ENCODE measurements at regions not wholly inside any gene's neighbourhood (a gene's known extent, or its start where the extent isn't known, plus 50 kb on each side); places are given as distances from the start of the nearest gene placed in this dataset.

GRCh38 chr13:47186471-47186870 lies 289.6 kb upstream of the HTR2A start:
- no peak overlapping the region for H3K27ac Mint-ChIP-seq

DNA sequence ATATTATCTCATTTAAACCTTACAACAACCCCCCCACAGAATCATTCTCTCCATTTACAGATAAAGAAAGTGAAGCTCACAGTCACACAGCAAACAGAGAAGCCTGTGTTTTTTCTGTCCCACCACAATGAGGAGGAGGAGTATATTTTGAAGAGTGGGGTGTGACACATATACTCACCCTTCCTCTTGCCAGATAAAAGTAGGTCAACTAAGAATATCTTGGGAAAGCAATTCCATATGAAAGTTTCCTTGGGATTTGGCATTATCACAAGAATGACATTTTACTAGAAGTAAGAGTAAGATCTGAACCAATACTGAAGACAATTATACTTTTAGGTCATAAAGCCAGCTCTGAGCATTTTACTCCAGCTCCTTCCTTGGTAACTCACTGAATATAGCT lies 287.5 kb upstream of the HTR2A start:
- Histone ChIP-seq H3K36me3 (replicated peaks in 1 of 2; ENCODE audit: control extremely low read depth in 1 of 2, control insufficient read depth in 1 of 2, extremely low read depth in 1 of 2, insufficient read depth in 2 of 2, low read length in 1 of 2) (no peaks in the 10 kb centered on the region), H2AFZ (ENCODE audit: insufficient read depth, low read depth, low read length, poor library complexity, severe bottlenecking) (no peak overlapping the region), H3K4me2 (replicated peaks; ENCODE audit: low read depth, low read length, poor library complexity, severe bottlenecking) (no peak overlapping the region), H3K79me2 (ENCODE audit: control insufficient read depth, insufficient read depth, low read length) (no peaks in the 10 kb centered on the region), H4K20me1 (ENCODE audit: control insufficient read depth, insufficient read depth, low read length, poor library complexity, severe bottlenecking) (no peaks in the 10 kb centered on the region), H3K27ac (ENCODE audit: low read length in 2 of 2) (no peak overlapping the region), H3K9ac (ENCODE audit: low read length) (no peak overlapping the region), H3K27me3 (replicated peaks in 1 of 4; ENCODE audit: control extremely low read depth in 1 of 4, control insufficient read depth in 3 of 4, insufficient read depth in 4 of 4, low read length in 3 of 4) (peaks cover 0 to 10% (median 0%) of the 10 kb centered on the region in 4 experiments), H3K9me3 (ENCODE audit: control extremely low read depth in 1 of 3, control insufficient read depth in 2 of 3, insufficient read depth in 1 of 3, low read length in 2 of 3) (no peaks in the 10 kb centered on the region), H3K4me3 (ENCODE audit: control extremely low read depth in 1 of 5, extremely low read depth in 1 of 5, insufficient read depth in 1 of 5, low read depth in 2 of 5, low read length in 4 of 5) (no peak overlapping the region), H3K4me1 (ENCODE audit: control insufficient read depth in 2 of 2, insufficient read depth in 2 of 2, low read length in 2 of 2) (no peaks in the 10 kb centered on the region)
- Mint-ChIP-seq H3K27me3 (peaks cover 8% of the 10 kb centered on the region), H3K4me1 (no peaks in the 10 kb centered on the region), H3K9me3 (ENCODE audit: insufficient read depth) (no peaks in the 10 kb centered on the region), H3K4me3 (no peak overlapping the region), H3K27ac (no peak overlapping the region)
- CTCF ChIA-PET: no interaction called here
- TF ChIP-seq EZH2 (IDR thresholded peaks at IDR 0.05; ENCODE audit: borderline replicate concordance, insufficient read depth, low read depth, low read length, poor library complexity, severe bottlenecking): no peak
- TF ChIP-seq, protein P1, sequence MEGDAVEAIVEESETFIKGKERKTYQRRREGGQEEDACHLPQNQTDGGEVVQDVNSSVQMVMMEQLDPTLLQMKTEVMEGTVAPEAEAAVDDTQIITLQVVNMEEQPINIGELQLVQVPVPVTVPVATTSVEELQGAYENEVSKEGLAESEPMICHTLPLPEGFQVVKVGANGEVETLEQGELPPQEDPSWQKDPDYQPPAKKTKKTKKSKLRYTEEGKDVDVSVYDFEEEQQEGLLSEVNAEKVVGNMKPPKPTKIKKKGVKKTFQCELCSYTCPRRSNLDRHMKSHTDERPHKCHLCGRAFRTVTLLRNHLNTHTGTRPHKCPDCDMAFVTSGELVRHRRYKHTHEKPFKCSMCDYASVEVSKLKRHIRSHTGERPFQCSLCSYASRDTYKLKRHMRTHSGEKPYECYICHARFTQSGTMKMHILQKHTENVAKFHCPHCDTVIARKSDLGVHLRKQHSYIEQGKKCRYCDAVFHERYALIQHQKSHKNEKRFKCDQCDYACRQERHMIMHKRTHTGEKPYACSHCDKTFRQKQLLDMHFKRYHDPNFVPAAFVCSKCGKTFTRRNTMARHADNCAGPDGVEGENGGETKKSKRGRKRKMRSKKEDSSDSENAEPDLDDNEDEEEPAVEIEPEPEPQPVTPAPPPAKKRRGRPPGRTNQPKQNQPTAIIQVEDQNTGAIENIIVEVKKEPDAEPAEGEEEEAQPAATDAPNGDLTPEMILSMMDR (IDR thresholded peaks at IDR 0.05): no peak
- POLR2A ChIA-PET: no interaction called here
- ATAC-seq (ENCODE audit: low read depth): no peak
- intact Hi-C loops (cut with micrococcal nuclease): no loop called here
- DNase-seq: no peak

More at GRCh38 chr13:47186471-47186870, 289.6 kb upstream of the HTR2A start:
- Histone ChIP-seq H3K9me3 (ENCODE audit: control extremely low read depth in 1 of 3, control insufficient read depth in 2 of 3, insufficient read depth in 1 of 3, low read length in 2 of 3) (no peaks in the 10 kb centered on the region), H3K9ac (ENCODE audit: low read length) (no peak overlapping the region), H3K36me3 (replicated peaks in 1 of 2; ENCODE audit: control extremely low read depth in 1 of 2, control insufficient read depth in 1 of 2, extremely low read depth in 1 of 2, insufficient read depth in 2 of 2, low read length in 1 of 2) (no peaks in the 10 kb centered on the region), H3K4me1 (ENCODE audit: control insufficient read depth in 2 of 2, insufficient read depth in 2 of 2, low read length in 2 of 2) (no peaks in the 10 kb centered on the region), H3K4me3 (ENCODE audit: control extremely low read depth in 1 of 5, extremely low read depth in 1 of 5, insufficient read depth in 1 of 5, low read depth in 2 of 5, low read length in 4 of 5) (no peak overlapping the region), H3K4me2 (replicated peaks; ENCODE audit: low read depth, low read length, poor library complexity, severe bottlenecking) (no peak overlapping the region), H3K27ac (ENCODE audit: low read length in 2 of 2) (no peak overlapping the region), H3K27me3 (replicated peaks in 1 of 4; ENCODE audit: control extremely low read depth in 1 of 4, control insufficient read depth in 3 of 4, insufficient read depth in 4 of 4, low read length in 3 of 4) (peaks cover 0 to 10% (median 0%) of the 10 kb centered on the region in 4 experiments), H4K20me1 (ENCODE audit: control insufficient read depth, insufficient read depth, low read length, poor library complexity, severe bottlenecking) (no peaks in the 10 kb centered on the region), H3K79me2 (ENCODE audit: control insufficient read depth, insufficient read depth, low read length) (no peaks in the 10 kb centered on the region), H2AFZ (ENCODE audit: insufficient read depth, low read depth, low read length, poor library complexity, severe bottlenecking) (no peak overlapping the region)
- intact Hi-C loops (cut with micrococcal nuclease): no loop called here
- POLR2A ChIA-PET: no interaction called here
- no peak for ATAC-seq (ENCODE audit: low read depth)
- Mint-ChIP-seq H3K9me3 (ENCODE audit: insufficient read depth) (no peaks in the 10 kb centered on the region), H3K27me3 (peaks cover 12% of the 10 kb centered on the region), H3K4me1 (no peaks in the 10 kb centered on the region), H3K4me3 (no peak overlapping the region)
- WGBS (ENCODE audit: insufficient coverage): no CpG with 5 or more reads among the region's 2 CpGs
- CTCF ChIA-PET: no interaction called here
- no peak for TF ChIP-seq EZH2 (IDR thresholded peaks at IDR 0.05; ENCODE audit: borderline replicate concordance, insufficient read depth, low read depth, low read length, poor library complexity, severe bottlenecking)
- TF ChIP-seq, protein P1 (IDR thresholded peaks at IDR 0.05): no peak
- DNase-seq: no peak

All from B cell (primary cell).